HCEC 1CT (cell line): ENCODE measurements at regions not wholly inside any gene's neighbourhood (a gene's known extent, or its start where the extent isn't known, plus 50 kb on each side); places are given as distances from the start of the nearest gene placed in this dataset.

Source experiments
- DNase-seq: peaks from one replicate; pipeline ENCODE4 v3.0.0-alpha.2; 2017

DNA sequence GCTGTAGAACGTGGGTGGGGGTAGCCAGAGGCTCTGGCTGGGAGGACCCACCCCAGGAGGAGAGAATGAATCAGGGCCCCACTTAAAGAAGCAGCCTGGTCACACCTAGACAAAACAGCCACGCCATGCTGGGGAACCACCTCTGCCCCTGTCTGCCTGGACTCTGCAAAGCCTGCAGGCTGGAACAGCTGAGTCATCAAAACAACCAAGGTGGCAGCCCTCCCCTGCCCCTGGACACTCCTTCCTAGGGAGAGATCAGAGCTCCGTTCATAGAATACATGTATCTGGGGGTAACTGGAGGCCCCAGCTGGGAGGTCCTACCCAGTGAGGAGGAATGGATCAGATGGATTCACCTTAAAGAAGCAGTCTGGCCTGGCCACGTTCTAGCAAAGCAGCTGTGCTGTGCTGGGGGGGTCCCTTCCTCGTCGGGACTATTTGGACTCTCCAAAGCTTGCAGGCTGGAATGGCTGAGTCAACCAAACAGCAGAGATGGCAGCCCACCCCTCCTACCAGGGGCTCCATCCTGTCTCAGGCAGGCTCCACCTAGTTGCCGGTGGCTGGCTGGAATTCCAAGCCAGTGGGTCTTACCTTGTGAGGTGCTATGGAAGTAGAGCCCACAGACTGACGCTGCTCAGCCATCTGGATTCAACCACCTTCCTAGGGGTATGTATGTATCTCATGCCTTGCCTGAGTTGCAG, 50.5 kb upstream of the NT5C1B start:
- DNase-seq = no peak
